GM10266 (cell line): ENCODE measurements at regions not wholly inside any gene's neighbourhood (a gene's known extent, or its start where the extent isn't known, plus 50 kb on each side); places are given as distances from the start of the nearest gene placed in this dataset.
"Not testable (repeated sequence)": the region's sequence is repeated elsewhere in the genome, so short reads cannot be mapped to it uniquely, and the experiment has no call there.

Source experiments
- DNase-seq: peaks from one replicate; pipeline ENCODE4 v3.0.0; 2012; ENCODE audit errors: extremely low spot score
- TF ChIP-seq, protein P1 (sequence below): IDR thresholded peaks from 2 replicates; pipeline ENCODE4 v1.5.1; 2012; ENCODE audit warnings: mild to moderate bottlenecking, low read depth; ENCODE audit not compliant: control insufficient read depth, insufficient read depth; ENCODE audit errors: missing control alignments

DNA sequence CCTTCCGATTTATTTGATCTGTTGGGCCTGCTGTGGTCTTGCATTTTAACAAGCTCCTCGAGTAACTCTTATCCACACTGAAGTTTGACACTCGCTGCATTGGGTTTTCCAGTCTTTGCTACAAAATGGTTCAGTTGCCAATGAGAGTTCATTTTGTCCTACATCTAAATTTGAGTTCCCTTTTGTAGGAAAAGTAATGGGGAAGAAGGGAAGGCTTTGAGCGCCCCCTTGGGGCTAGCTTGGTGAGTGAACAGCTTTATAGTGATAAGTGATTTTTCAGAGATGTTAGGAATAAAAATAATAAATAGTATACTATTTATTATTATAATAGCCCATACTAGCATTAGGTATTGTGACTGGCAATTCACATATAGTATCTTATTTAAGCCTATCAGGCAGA is 89.9 kb upstream of the GNAQ start:
- DNase-seq: no peak
- TF ChIP-seq, protein P1, sequence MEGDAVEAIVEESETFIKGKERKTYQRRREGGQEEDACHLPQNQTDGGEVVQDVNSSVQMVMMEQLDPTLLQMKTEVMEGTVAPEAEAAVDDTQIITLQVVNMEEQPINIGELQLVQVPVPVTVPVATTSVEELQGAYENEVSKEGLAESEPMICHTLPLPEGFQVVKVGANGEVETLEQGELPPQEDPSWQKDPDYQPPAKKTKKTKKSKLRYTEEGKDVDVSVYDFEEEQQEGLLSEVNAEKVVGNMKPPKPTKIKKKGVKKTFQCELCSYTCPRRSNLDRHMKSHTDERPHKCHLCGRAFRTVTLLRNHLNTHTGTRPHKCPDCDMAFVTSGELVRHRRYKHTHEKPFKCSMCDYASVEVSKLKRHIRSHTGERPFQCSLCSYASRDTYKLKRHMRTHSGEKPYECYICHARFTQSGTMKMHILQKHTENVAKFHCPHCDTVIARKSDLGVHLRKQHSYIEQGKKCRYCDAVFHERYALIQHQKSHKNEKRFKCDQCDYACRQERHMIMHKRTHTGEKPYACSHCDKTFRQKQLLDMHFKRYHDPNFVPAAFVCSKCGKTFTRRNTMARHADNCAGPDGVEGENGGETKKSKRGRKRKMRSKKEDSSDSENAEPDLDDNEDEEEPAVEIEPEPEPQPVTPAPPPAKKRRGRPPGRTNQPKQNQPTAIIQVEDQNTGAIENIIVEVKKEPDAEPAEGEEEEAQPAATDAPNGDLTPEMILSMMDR: peak; percentile 29

DNA sequence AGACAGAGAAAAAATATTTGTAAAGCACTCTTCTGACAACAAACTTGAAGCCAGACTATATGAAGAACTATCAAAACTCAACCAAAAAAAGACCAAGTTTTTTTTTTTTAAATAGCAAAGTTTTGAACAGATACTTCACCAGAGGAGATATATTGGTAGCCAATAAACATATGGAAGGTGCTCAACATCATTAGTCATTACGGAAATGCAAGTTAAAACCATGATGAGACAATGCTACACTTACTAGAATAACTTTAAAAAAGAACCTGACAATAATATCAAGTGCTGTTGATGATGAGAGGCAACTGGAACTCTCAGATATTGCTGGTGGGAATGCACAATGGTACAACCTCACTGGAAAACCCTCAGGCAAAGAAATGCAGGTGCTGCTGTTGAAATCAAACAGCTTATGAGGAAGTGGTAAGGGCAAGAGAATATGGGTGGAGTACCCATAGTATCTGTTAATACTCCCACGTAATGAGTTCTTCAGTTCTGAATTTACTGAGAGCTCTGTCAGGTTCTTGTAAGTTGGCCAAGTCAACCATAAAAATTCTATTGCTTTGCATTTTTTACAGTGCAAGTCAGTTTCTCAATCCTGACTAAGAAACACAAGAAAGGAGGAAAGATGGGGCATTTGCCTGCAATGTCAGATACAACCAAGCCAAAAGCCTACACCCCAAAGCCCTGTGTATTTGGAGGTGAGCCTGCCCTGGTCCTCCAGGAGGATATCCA is 87.3 kb upstream of the GNAQ start:
- TF ChIP-seq, protein P1: no peak
- peak; percentile 39 for DNase-seq

GRCh38 chr9:78115073-78115472 is 83.5 kb upstream of the GNAQ start:
- DNase-seq: peak; percentile 11
- TF ChIP-seq, protein P1: peak; percentile 37

- no peak for DNase-seq
- TF ChIP-seq, protein P1: no peak
These were observed 83.0 kb upstream of the GNAQ start for GRCh38 chr9:78114581-78114980.

GRCh38 chr9:78112406-78112805 is 80.8 kb upstream of the GNAQ start:
- TF ChIP-seq, protein P1: no peak
- no peak for DNase-seq

GRCh38 chr9:78112004-78112403 is 80.4 kb upstream of the GNAQ start:
- TF ChIP-seq, protein P1: no peak
- DNase-seq: no peak

DNA sequence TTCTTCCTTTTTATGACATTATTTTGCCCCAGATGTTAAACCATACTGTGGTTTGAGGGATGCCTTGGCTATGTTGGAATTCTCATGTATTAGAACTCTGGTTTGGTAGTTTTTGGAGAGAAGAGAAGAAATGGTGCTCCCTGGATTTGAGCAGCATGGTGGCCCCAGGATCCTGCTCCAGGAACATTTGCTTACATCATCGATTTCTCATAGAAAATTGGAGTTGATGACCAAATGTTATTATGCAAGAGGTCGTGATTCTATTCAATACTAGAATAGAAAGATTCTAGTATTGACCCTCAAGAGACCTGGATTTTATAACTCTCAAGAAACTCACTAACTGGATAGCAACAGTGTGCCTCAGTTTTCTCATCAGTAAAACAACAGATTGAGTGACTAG is 77.5 kb upstream of the GNAQ start:
- DNase-seq: no peak
- TF ChIP-seq, protein P1: no peak

DNA sequence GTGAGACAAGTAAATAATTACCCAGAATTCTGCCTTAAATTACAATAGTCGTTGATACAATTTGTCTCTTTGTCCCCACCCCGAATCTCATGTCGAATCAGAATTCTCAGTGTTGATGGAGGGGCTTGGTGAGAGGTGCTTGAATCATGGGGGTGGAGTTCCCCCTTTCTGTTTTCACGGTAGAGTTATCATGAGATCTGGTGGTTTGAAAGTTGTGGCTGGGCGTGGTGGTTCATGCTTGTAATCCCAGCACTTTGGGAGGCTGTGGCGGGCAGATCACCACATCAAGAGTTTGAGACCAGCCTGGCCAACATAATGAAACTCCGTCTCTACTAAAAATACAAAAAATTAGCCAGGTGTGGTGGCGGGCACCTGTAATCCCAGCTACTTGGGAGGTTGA is 75.0 kb upstream of the GNAQ start:
- DNase-seq: not testable (repeated sequence)
